NB4 (cell line): ENCODE measurements at regions not wholly inside any gene's neighbourhood (a gene's known extent, or its start where the extent isn't known, plus 50 kb on each side); places are given as distances from the start of the nearest gene placed in this dataset.

Experiments used
- MYC ChIP-seq: IDR thresholded peaks from 2 replicates; pipeline ENCODE4 v1.6.1; 2011; ENCODE audit warnings: low read depth, low read length
- POLR2A ChIP-seq: IDR thresholded peaks from 2 replicates; pipeline ENCODE4 v1.6.1; 2011; ENCODE audit warnings: mild to moderate bottlenecking; ENCODE audit not compliant: insufficient read length; ENCODE audit errors: extremely low read depth
- TF ChIP-seq, protein P1 (sequence below): IDR thresholded peaks from one replicate; pipeline ENCODE4 v1.5.1; 2012; ENCODE audit warnings: low read depth, low read length

- TF ChIP-seq POLR2A, result no peak
- TF ChIP-seq, protein P1, sequence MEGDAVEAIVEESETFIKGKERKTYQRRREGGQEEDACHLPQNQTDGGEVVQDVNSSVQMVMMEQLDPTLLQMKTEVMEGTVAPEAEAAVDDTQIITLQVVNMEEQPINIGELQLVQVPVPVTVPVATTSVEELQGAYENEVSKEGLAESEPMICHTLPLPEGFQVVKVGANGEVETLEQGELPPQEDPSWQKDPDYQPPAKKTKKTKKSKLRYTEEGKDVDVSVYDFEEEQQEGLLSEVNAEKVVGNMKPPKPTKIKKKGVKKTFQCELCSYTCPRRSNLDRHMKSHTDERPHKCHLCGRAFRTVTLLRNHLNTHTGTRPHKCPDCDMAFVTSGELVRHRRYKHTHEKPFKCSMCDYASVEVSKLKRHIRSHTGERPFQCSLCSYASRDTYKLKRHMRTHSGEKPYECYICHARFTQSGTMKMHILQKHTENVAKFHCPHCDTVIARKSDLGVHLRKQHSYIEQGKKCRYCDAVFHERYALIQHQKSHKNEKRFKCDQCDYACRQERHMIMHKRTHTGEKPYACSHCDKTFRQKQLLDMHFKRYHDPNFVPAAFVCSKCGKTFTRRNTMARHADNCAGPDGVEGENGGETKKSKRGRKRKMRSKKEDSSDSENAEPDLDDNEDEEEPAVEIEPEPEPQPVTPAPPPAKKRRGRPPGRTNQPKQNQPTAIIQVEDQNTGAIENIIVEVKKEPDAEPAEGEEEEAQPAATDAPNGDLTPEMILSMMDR, result no peak
- TF ChIP-seq MYC, result no peak; the same call in 1 of the 2 replicates
These were observed 539.5 kb downstream of the EBF1 start for GRCh38 chr5:158560170-158560569.
